GM12864 (cell line): ENCODE measurements at regions not wholly inside any gene's neighbourhood (a gene's known extent, or its start where the extent isn't known, plus 50 kb on each side); places are given as distances from the start of the nearest gene placed in this dataset.

Source experiments
- DNase-seq: peaks from one replicate; pipeline ENCODE4 v3.0.0-alpha.2; 2011; ENCODE audit warnings: low read depth
- H3K4me3 ChIP-seq: 2 replicates; pipeline ENCODE4 v1.5.1; 2011; ENCODE audit warnings: mild to moderate bottlenecking, low read depth, low read length, control low read depth
- CTCF ChIP-seq: IDR thresholded peaks from 2 replicates; pipeline ENCODE4 v1.5.1; 2011; ENCODE audit warnings: low read depth, mild to moderate bottlenecking, moderate library complexity, low read length, control low read depth, inconsistent platforms; ENCODE audit errors: missing control alignments

DNA sequence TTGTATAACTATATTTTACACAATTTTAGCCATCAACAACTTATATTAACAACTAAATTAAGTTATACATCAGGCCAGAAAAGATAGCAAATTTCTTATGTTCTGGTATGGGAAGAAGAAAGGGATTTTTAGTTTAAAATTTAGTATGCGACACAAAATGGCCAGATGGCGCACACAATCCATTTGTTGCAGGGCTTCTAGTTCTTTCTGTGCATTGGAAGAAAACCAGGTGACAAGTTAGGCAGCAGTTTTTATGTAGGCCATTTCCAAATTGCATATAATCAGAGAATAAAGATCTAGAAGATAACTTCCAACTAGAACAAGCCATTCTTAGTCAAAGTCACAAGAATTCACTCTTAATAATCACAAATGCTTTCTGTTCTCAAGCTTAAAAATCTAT is 230.1 kb upstream of the ZNF717 start:
- no peak overlapping the region for H3K4me3 ChIP-seq
- TF ChIP-seq CTCF: no peak
- DNase-seq: no peak

GRCh38 chr3:76016111-76016510 is 230.8 kb upstream of the ZNF717 start:
- DNase-seq: no peak
- TF ChIP-seq CTCF: no peak
- H3K4me3 ChIP-seq: no peak overlapping the region

DNA sequence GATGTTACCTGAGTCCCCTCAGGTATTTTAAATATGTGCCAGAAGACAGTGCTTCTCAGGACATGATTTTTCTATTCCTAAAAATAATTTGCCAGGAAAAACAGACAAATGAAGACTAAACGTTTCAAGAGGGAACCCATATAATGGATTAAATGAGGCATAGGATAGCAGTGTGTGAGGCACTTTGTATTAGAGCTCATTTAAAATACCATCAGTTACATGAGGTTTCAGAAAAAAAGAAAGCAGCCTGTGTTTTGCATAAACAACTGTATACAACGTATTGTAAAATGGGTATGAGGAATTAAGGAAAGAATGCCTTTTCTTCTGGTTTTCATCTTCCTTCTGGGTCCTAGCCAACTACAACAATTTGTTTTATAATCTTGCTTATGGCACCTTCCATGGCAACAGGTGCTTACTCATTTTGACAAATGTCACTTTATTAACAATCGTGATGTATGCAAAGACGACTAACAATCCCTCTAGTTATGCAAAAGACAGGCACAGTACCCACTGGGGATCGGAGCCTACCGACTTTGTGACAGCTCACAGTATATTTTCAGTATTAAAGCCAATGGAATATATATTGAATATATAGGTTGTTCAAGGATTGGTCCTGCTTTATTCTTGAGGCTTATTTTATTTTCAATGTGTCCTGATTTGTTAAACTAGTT is 231.6 kb upstream of the ZNF717 start:
- DNase-seq: no peak

DNA sequence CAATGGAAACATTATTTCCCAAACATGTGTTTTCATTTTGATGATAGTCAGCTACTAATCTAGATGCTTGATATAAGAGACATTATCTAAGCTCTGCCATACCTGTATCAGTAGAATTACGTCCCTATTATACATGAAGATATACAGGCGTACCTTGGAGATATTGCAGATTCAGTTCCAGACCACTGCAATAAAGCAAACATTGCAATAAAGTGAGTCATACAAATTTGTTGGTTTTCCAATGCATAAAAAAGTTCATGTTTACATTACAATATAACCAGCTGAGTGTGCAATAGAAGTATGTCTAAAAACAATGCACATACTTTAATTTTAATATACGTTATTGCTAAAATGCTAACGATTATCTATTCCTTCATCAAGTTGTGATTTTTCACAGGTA is 236.0 kb upstream of the ZNF717 start:
- H3K4me3 ChIP-seq: no peak overlapping the region
- DNase-seq: no peak
- no peak for TF ChIP-seq CTCF

More for the DNA sequence above, 231.6 kb upstream of the ZNF717 start:
- H3K4me3 ChIP-seq: no peak overlapping the region
- no peak for TF ChIP-seq CTCF

DNA sequence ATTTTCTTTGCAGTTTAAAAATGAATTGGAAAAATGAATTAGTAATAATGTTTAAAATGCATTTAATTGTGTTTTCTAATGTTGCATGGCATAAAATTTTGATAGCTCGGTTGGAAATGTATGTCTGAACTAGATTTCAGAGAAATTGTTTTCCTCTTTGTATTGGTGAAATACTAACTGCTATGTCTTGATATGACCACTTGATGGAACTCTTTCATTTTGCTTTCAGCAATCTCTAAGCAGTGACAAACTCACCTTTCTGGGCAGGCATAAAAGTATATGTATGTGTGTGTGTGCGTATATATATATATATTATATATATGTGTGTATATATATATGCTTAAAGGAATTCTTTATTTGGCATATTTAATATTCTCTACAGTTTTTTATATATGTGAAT is 239.3 kb upstream of the ZNF717 start:
- DNase-seq: no peak
- TF ChIP-seq CTCF: no peak
- no peak overlapping the region for H3K4me3 ChIP-seq

DNA sequence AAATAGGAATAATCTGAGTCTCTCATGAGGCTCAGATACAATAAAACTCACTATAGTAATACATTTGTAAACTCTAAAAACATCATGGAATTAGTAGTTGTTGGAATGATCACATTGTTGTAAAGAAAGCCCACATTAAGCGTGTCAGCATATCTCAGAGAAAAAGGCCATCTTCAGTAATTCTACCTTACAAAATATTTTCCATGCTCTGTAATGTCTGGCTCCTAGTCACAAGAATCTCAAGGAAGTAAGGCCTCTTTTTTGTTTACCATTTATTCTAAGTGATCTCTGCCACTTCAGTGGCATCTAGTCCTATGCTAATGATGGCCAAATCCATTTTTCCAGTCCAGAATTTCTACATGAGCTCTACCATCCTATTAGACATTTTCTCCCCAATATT is 240.2 kb upstream of the ZNF717 start:
- no peak for TF ChIP-seq CTCF
- H3K4me3 ChIP-seq: no peak overlapping the region
- DNase-seq: no peak

- DNase-seq: no peak
- H3K4me3 ChIP-seq: no peak overlapping the region
- no peak for TF ChIP-seq CTCF
Observed at GRCh38 chr3:76026379-76026778, 241.0 kb upstream of the ZNF717 start.
